A549 (cell line): ENCODE measurements at regions not wholly inside any gene's neighbourhood (a gene's known extent, or its start where the extent isn't known, plus 50 kb on each side); places are given as distances from the start of the nearest gene placed in this dataset.

Source experiments
- CEBPB ChIP-seq, 2 experiments: fragments of >200 bp in 1 of 2; sonication (Bioruptor Twin) in 1 of 2; formaldehyde crosslinking in 1 of 2; IDR thresholded peaks; 2 replicates each; pipeline ENCODE4 v1.6.1; 2012 to 2016
- CTCF ChIP-seq: fragments of >200 bp; sonication (Bioruptor Twin); formaldehyde crosslinking; IDR thresholded peaks from 3 replicates; pipeline ENCODE4 v1.5.1; 2016
- ELK1 ChIP-seq: fragments of 150-350 bp; IDR thresholded peaks from 2 replicates; pipeline ENCODE4 v1.6.1; 2014; ENCODE audit warnings: low read depth, mild to moderate bottlenecking, low read length
- EP300 ChIP-seq, 2 experiments: fragments of >200 bp; sonication (Bioruptor Twin); formaldehyde crosslinking; IDR thresholded peaks; 2 replicates in 1 of 2; 3 replicates in 1 of 2; pipeline ENCODE4 v1.6.1; 2016 to 2017
- MAFK ChIP-seq: fragments of 450-650 bp; IDR thresholded peaks from 2 replicates; pipeline ENCODE4 v1.6.1; 2014; ENCODE audit not compliant: partially characterized antibody
- MAZ ChIP-seq: fragments of 150-350 bp; IDR thresholded peaks from 2 replicates; pipeline ENCODE4 v1.6.1; 2014; ENCODE audit warnings: antibody characterized with exemption, low read depth, low read length, borderline replicate concordance
- PBX3 ChIP-seq: IDR thresholded peaks from 2 replicates; pipeline ENCODE4 v1.6.1; 2012
- POLR2A ChIP-seq: IDR thresholded peaks from 2 replicates; pipeline ENCODE4 v1.6.1; 2012; ENCODE audit warnings: mild to moderate bottlenecking, low read length
- RNF2 ChIP-seq: fragments of 200-600 bp; sonication (generic); IDR thresholded peaks from 2 replicates; pipeline ENCODE4 v1.6.1; 2016; ENCODE audit warnings: low read depth, mild to moderate bottlenecking, antibody characterized with exemption, moderate library complexity, borderline replicate concordance

- TF ChIP-seq PBX3 (no peak), POLR2A (no peak), CEBPB (IDR thresholded peaks at IDR 0.05) (no peak), CTCF (no peak), ELK1 (no peak), EP300 (IDR thresholded peaks at IDR 0.05) (no peak), RNF2 (no peak), MAFK (no peak), MAZ (no peak)
These were observed 107.3 kb downstream of the OR2K2 start for GRCh38 chr9:111222757-111223156.
